ENCODE measurements at regions not wholly inside any gene's neighbourhood (a gene's known extent, or its start where the extent isn't known, plus 50 kb on each side); places are given as distances from the start of the nearest gene placed in this dataset.
A peak's percentile ranks its signal among the peaks of the same experiment; 100 is the strongest.
"Not testable (repeated sequence)": the region's sequence is repeated elsewhere in the genome, so short reads cannot be mapped to it uniquely, and the experiment has no call there.

DNA sequence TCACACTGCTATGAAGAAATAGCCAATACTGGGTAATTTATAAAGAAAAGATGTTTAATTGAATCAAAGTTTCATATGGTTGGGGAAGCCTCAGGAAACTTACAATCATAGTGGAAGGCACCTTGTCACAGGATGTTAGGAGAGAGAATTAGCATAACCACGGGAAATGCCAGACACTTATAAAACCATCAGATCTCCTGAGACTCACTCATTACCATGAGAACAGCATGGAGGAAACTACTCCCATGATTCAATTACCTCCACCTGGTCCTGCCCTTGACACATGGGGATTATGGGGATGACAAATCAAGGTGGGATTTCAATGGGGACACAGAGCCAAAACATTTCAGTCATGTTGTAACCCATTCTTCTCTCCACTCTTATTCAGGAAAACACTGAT is 472.9 kb upstream of the FSIP2 start:
- ATAC-seq (no peak), DNase-seq (no peak)

GRCh38 chr2:185268651-185269050 is 470.0 kb upstream of the FSIP2 start:
- ATAC-seq = no peak

DNA sequence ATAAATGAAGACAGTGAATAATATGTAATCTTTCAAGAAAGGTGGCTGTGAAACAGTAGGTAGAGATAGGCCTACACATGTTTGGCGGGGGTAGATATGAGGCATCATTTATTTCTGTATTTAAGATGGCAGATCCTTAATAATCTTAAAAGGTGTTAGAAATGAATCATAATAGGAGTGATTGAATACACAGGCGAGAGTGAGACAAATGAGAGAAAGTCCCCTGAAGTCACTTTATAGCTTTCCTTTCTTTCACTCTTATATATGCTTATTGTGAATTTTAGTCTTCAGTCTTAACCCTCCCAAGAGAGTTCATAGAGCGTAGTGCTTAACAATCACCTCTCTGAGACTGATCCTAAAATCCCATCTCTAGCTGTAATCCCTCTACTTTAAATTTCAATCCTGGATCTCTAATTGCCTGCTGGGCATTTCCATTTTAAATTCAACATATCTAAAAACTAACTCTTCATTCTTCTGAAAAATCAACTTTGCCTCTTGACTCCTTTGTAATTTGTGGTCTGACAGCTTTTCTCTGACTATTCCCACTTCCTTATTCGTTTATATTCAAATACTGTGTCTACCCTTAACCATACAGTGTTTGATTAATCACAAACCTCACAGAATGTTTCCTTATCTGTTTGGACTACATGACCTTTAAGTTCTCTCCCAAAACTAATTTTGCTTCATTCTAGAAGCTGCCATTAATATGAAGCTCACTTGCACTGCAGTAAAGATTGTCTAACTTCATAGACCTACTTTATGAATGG is 463.7 kb upstream of the FSIP2 start:
- ATAC-seq = no peak
- DNase-seq = no peak

More at GRCh38 chr2:185268651-185269050, 470.0 kb upstream of the FSIP2 start:
- DNase-seq = no peak

DNA sequence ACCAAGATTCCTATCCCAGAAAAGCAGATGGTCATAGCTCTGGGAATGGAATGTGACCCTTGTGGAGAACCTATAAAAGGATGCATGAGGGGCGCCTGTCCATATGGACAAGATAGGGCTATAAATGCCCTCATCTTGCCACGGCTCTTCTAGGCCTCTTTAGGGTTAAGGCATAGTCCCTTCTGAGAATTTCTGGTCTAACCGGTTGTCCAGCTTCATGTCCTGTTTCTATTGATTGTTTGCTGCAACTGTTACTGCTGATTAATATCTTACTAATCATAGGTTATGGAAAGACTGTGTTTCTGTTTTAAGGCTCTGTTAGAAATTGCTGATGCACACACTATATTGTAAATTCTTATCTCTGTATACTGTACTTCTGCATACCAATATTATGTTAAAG is 462.6 kb upstream of the FSIP2 start:
- not testable (repeated sequence) for DNase-seq, ATAC-seq

- DNase-seq (no peak), ATAC-seq (no peak)
These were observed 459.8 kb upstream of the FSIP2 start for GRCh38 chr2:185278761-185279160.

GRCh38 chr2:185279999-185280398 is 458.6 kb upstream of the FSIP2 start:
- ATAC-seq (no peak), DNase-seq (no peak)

- ATAC-seq (no peak), DNase-seq (no peak)
These were observed 453.9 kb upstream of the FSIP2 start for GRCh38 chr2:185284696-185285095.

- DNase-seq, ATAC-seq: not testable (repeated sequence)
These were observed 448.6 kb upstream of the FSIP2 start for GRCh38 chr2:185290012-185290411.

DNA sequence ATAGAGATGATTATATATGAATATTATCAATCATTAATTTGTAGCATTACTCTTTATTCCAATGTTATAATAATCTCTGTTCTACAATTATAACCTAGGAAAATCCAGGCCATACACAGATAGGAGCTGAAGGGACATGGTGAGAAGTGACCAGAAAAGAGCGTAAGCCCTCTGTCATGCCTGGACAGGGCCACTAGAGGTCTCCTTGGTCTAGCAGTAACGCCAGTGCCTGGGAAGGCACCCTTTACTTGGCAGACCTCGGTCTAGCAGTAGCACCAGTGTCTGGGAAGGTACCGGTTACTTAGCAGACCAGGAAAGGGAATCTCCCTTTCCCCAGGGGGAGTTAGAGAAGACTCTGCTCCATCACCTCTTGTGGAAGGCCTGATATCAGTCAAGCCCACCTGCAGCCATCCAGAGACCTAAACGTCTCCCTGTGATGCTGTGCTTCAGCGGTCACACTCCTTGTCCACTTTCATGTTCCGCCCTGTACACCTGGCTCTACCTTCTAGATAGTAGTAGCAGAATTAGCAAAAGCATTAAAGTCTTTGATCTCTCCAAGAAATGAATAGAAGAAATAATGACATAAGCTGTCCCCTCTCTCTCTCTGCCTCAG is 447.5 kb upstream of the FSIP2 start:
- DNase-seq (peak; percentile 11), ATAC-seq (no peak)

DNA sequence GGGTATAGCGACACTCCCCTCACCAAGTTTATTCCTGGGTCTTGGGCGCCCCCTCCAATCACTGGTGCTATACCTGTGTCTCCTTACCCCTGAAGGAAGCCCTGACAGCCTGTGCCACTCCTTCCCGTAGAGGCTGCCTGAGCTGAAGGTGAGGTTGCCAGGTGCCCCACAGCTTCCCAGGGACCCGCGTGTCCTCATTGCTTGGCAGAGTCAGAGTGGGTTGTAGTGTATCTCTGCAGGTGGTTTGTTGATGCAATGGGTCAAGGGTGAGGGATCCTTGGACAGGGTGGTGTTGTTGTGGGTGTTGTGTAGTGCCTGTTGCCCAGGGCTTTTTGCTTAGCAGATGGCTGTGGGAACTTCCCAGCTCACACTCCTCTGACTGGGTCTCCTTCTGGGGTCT is 438.7 kb upstream of the FSIP2 start:
- DNase-seq (no peak), ATAC-seq (no peak)

DNA sequence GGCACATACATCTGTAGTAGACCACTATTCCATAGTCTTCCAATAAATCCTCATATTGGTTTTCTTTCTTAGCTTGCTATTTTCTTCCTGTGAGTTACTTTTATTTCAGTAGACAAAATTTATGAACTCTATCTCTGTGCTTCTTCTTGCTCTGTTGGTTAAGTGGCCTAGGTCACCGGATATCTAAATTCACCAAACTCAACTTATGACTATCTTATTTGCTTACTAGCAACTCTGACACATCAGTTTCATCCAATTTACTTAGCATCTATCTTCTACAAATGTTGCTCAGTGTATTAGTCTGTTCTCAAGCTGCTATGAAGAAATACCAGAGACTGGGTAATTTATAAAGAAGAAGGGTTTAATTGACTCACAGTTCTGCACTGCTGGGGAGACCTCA is 432.5 kb upstream of the FSIP2 start:
- DNase-seq (no peak), ATAC-seq (no peak)

DNA sequence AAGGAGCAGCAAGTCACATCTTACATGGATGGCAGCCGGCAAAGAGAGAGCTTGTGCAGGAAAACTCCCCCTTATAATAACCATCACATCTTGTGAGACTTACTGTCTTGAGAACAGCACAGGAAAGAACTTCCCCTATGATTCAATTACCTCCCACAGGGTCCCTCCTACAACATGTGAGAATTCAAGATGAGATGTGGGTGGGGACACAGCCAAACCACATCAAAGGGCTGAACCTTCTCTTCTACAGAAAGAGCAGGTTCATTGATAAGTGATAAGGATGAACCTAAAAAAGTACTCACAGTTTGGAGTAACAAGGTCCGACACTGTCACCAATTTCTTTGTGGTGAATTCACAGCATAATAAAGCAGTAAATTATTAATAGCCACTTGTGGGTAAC is 422.2 kb upstream of the FSIP2 start:
- ATAC-seq = no peak
- DNase-seq = no peak

- DNase-seq = no peak
- ATAC-seq = no peak
These were observed 420.3 kb upstream of the FSIP2 start for GRCh38 chr2:185318271-185318724.

- DNase-seq = no peak
These were observed 402.7 kb upstream of the FSIP2 start for GRCh38 chr2:185335879-185336278.

DNA sequence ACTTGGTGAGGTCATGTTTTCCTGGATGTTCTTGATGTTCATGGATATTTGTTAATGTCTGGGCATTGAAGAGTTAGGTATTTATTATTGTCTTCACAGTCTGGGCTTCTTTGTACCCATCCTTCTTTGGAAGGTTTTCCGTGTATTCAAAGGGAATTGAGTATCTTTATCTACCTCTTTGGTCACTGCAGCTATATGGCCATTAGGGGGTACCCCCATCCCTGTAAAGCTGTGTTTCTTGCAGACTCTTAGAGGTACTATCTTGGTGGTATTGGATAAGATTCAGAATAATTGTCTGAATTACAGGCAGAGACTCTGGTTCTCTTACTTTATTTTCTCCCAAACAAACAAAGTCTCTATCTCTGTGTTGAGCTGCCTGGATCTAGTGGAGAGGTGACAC is 401.6 kb upstream of the FSIP2 start:
- DNase-seq = no peak
- ATAC-seq = no peak

More at GRCh38 chr2:185335879-185336278, 402.7 kb upstream of the FSIP2 start:
- no peak for ATAC-seq

DNA sequence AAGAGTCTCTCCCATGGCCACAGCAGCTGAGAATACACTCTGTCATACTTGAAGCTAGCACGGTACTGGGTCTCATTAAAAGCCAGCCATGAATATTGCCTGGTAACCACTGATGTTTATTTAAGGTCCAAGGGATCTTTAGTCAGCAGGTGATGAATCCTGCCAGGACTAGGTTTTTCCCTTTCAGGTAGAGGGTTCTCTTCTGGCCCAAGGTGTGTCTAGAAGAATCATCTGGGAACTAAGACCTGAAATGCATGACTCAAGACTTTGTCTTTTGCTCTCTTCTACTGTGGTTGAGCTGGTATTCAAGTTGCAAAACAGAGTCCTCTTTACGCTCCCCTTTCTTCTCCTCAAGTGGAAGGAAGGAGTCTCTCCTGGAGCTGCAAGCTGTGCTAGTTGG is 400.5 kb upstream of the FSIP2 start:
- DNase-seq = no peak
- ATAC-seq = no peak

- no peak for ATAC-seq
- no peak for DNase-seq
These were observed 391.2 kb upstream of the FSIP2 start for GRCh38 chr2:185347445-185347844.

GRCh38 chr2:185360776-185361175 is 377.8 kb upstream of the FSIP2 start:
- no peak for DNase-seq
- no peak for ATAC-seq

DNA sequence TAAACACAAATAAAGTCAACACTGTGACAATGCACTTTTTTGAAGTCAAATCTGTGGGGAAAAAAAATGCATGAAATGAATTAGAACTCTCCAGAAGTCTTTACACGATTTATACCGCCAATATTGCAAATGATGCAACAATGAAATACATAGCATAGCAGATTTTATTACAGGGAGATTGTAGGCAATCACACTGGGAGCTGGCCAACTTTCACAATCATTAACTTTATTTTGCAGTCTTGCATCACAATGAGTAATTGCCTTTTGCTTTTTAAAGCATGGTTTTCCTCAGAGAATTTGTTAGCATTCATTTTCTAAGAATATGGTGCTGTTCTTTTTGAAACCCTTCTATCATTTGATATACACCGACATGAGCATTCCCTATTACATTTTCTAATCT is 366.4 kb upstream of the FSIP2 start:
- ATAC-seq = no peak
- DNase-seq = no peak

- no peak for DNase-seq
- no peak for ATAC-seq
These were observed 365.4 kb upstream of the FSIP2 start for GRCh38 chr2:185373229-185373628.

DNA sequence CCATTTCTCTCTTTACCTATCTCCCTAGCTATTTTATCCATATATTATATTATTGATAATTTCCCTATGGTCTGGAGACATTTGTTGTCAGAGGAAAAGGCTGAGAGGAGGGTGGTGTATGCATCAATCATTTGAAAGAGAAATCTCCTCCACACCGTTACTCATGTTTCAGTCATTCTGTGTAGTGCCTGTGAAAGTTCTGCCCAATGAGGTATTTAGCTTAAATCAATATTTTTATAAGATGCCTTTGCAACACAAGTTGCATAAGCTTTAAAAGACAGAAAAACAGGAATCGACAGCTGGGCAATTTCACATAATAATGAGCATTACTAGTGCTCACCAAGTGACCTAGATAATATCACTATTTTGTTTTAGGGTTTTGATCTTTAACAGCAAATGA is 363.7 kb upstream of the FSIP2 start:
- no peak for ATAC-seq
- DNase-seq = no peak

GRCh38 chr2:185375731-185376130 is 362.9 kb upstream of the FSIP2 start:
- no peak for ATAC-seq

GRCh38 chr2:185381631-185382030 is 357.0 kb upstream of the FSIP2 start:
- ATAC-seq (no peak), DNase-seq (no peak)

More at GRCh38 chr2:185375731-185376130, 362.9 kb upstream of the FSIP2 start:
- DNase-seq = no peak

All from stimulated activated naive CD8-positive, alpha-beta T cell treated with anti-CD3 and anti-CD28 coated beads, Interleukin-15, Interleukin-2, amounts not matched to agents 100 U/mL and 50 U/mL, for 24 hours (primary cell).